CD1c-positive myeloid dendritic cell (primary cell): ENCODE measurements at regions not wholly inside any gene's neighbourhood (a gene's known extent, or its start where the extent isn't known, plus 50 kb on each side); places are given as distances from the start of the nearest gene placed in this dataset.

Experiments used
- DNase-seq: peaks from one replicate; pipeline ENCODE4 v3.0.0-alpha.2; 2016; ENCODE audit errors: extremely low spot score

GRCh38 chr17:73983621-73984400 is 219.7 kb upstream of the RPL38 start:
- no peak for DNase-seq

- DNase-seq = no peak
Observed at GRCh38 chr17:73984941-73985340, 218.5 kb upstream of the RPL38 start.

GRCh38 chr17:73985466-73986015 is 217.9 kb upstream of the RPL38 start:
- DNase-seq = no peak

- no peak for DNase-seq
Observed at GRCh38 chr17:73986641-73987177, 216.8 kb upstream of the RPL38 start.

- no peak for DNase-seq
Observed at GRCh38 chr17:73987395-73987794, 216.1 kb upstream of the RPL38 start.

GRCh38 chr17:73987845-73988509 is 215.5 kb upstream of the RPL38 start:
- no peak for DNase-seq

- no peak for DNase-seq
Observed at GRCh38 chr17:73989671-73990070, 213.8 kb upstream of the RPL38 start.

GRCh38 chr17:73990290-73990689 is 213.2 kb upstream of the RPL38 start:
- no peak for DNase-seq

GRCh38 chr17:73991260-73991659 is 212.2 kb upstream of the RPL38 start:
- no peak for DNase-seq

GRCh38 chr17:73994946-73995345 is 208.5 kb upstream of the RPL38 start:
- no peak for DNase-seq

GRCh38 chr17:73997059-73997458 is 206.4 kb upstream of the RPL38 start:
- DNase-seq = no peak

GRCh38 chr17:73998249-73998648 is 205.2 kb upstream of the RPL38 start:
- DNase-seq = no peak

- DNase-seq = peak; percentile 25
Observed at GRCh38 chr17:73998653-73999645, 204.5 kb upstream of the RPL38 start.

- no peak for DNase-seq
Observed at GRCh38 chr17:74001145-74001544, 202.3 kb upstream of the RPL38 start.

- DNase-seq = no peak
Observed at GRCh38 chr17:74002241-74002640, 201.2 kb upstream of the RPL38 start.

- no peak for DNase-seq
Observed at GRCh38 chr17:74004056-74004455, 199.4 kb upstream of the RPL38 start.

- DNase-seq = no peak
Observed at GRCh38 chr17:74005790-74006189, 197.7 kb upstream of the RPL38 start.

- DNase-seq = no peak
Observed at GRCh38 chr17:74006371-74006770, 197.1 kb upstream of the RPL38 start.

GRCh38 chr17:74008196-74008595 is 195.3 kb upstream of the RPL38 start:
- peak; percentile 34 for DNase-seq

GRCh38 chr17:74009056-74009625 is 194.3 kb upstream of the RPL38 start:
- no peak for DNase-seq

GRCh38 chr17:74010903-74011302 is 192.6 kb upstream of the RPL38 start:
- no peak for DNase-seq
